Femur (tissue), 1 donor: ENCODE measurements at regions not wholly inside any gene's neighbourhood (a gene's known extent, or its start where the extent isn't known, plus 50 kb on each side); places are given as distances from the start of the nearest gene placed in this dataset.

Experiments used
- DNase-seq: peaks from one replicate; pipeline ENCODE4 v3.0.0-alpha.2; 2017

- no peak for DNase-seq
Measured at GRCh38 chr15:47616876-47617275, 100.4 kb upstream of the SEMA6D start.

- DNase-seq, result no peak
Measured at GRCh38 chr15:47618241-47618640, 99.1 kb upstream of the SEMA6D start.

GRCh38 chr15:47620960-47621681 is 96.2 kb upstream of the SEMA6D start:
- DNase-seq, result no peak

GRCh38 chr15:47622055-47622454 is 95.2 kb upstream of the SEMA6D start:
- no peak for DNase-seq

GRCh38 chr15:47624503-47624902 is 92.8 kb upstream of the SEMA6D start:
- DNase-seq, result no peak

- no peak for DNase-seq
Measured at GRCh38 chr15:47639042-47639441, 78.3 kb upstream of the SEMA6D start.

GRCh38 chr15:47640079-47640478 is 77.2 kb upstream of the SEMA6D start:
- no peak for DNase-seq

GRCh38 chr15:47640901-47641300 is 76.4 kb upstream of the SEMA6D start:
- DNase-seq, result no peak

GRCh38 chr15:47644722-47645121 is 72.6 kb upstream of the SEMA6D start:
- no peak for DNase-seq

GRCh38 chr15:47650564-47650963 is 66.7 kb upstream of the SEMA6D start:
- DNase-seq, result no peak

GRCh38 chr15:47652328-47652727 is 65.0 kb upstream of the SEMA6D start:
- no peak for DNase-seq

GRCh38 chr15:47652844-47653243 is 64.5 kb upstream of the SEMA6D start:
- no peak for DNase-seq

- DNase-seq, result no peak
Measured at GRCh38 chr15:47661661-47662180, 55.6 kb upstream of the SEMA6D start.

- no peak for DNase-seq
Measured at GRCh38 chr15:47663101-47663500, 54.2 kb upstream of the SEMA6D start.
